GM19452 (cell line): ENCODE measurements at regions not wholly inside any gene's neighbourhood (a gene's known extent, or its start where the extent isn't known, plus 50 kb on each side); places are given as distances from the start of the nearest gene placed in this dataset.

Experiments
- ATAC-seq: cut with Tn5 transposase; IDR thresholded peaks from one replicate; pipeline ENCODE4 v1.9.1; 2021; ENCODE audit not compliant: unreplicated experiment

DNA sequence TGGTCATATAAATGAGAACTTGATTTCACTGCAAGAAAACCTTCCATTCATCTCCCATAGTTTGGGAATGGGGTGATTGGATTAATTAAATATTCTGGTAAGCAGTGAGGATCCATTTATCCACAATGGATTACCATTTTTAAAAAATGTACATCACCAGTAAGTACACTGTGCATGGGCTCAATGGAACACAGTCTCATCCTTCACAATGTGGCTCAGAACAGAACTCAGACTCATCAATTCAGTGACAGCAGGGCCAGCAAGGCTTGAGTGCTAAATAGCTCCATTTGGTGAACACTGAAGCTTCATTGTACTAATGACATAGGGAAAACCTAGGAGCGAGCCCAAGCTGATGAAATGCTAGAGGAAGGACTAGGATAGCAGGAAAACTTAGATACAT lies 223.8 kb downstream of the CMPK2 start:
- ATAC-seq, result no peak

DNA sequence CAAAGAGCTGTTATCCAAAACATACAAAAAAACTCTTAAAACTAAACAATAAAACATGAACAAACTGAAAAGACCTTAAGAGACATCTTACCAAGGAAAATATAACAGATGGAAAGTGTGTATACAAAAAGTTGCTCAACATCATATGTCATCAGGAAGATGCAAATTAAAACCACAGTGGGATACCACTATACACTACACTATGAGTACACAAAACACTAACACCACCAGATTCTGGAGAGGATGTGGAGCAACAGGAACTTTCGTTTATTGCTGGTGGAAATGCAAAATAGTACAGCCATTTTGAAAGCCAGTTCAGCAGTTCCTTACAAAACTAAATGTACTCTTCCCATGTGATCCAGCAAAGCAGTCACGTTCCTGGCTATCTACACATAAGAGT lies 221.4 kb downstream of the CMPK2 start:
- no peak for ATAC-seq

DNA sequence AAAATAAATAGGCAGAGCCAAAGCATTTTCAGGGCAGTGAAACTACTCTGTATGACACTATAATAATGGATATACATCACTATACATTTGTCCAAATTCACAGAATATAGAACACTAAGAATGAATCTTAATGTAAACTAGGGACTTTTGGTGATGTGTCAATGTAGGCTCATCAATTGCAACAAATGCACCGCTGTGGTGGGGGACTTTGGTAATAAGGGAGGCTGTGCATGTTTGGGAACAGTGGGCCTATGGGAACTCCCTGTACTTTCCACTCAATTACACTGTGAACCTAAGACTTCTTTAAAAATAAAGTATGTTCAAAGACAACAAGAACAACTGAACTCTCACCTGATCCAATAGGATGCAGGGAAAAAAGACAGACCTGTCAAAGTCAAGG lies 220.7 kb downstream of the CMPK2 start:
- no peak for ATAC-seq

DNA sequence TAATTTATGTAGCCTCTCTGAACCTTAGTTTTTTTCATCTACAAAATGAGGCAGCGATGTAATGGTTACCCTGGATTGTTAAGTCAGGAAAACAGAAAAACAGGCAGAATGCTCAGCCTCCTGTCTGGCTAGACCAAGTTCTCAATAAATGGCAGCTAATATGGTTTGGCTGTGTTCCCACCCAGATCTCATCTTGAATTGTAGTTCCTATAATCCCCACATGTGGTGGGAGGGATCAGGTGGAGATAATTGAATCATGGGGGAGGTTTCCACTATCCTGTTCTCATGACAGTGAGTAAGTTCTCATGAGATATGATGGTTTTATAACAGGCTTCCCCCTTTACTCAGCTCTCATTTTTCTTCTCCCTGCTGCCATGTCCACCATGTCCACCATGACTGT lies 220.0 kb downstream of the CMPK2 start:
- ATAC-seq, result no peak

DNA sequence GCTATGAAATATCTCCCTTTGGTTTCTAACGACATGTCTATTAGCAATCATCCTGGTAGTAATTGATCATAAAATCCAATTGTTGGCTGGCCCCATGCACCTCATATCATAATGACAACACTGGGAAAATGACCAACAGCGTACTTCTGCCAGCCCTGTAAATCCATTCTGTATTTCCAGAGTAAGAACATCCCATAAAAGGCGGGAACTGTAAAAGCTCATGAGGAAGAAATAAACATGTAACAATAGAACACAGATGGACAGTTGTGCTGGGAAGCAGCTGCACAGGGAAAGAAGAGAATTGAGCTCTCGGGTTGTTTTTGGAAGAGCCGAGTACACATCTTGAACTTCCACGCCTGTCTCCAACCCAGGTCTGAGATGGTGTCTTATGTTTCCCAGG lies 218.7 kb downstream of the CMPK2 start:
- no peak for ATAC-seq

DNA sequence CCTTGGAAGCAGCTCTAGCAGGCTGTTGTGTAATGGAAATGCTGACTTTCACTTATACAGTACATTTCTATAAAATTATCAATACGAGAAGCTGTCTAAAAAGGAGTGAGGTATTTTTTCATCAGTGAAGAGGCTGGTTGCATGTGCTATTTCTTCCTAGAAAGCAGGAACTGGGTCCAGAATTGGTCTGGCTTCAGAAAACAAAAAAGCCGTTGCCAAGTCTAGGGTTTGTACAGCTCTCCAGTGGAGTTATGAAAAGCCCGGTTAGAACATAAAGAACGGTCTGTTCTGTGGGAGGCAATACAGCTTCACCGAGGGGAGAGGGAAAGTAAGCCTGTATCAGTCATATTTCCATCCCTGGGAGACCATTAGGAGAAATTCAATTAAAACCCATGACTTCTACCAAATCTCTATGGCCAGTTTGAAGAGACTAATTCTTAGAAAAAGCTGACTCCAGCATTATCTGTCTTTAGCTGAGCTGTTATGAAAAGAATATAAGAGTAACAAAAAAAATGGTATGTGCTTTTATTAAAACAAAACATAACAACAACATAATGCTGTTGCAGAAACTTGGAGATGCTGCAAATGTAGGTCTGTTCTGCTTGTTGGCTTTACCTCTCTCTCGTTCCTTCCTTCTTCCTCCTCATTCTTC lies 217.0 kb downstream of the CMPK2 start:
- no peak for ATAC-seq

GRCh38 chr2:6650311-6650710 lies 215.4 kb downstream of the CMPK2 start:
- ATAC-seq, result no peak

DNA sequence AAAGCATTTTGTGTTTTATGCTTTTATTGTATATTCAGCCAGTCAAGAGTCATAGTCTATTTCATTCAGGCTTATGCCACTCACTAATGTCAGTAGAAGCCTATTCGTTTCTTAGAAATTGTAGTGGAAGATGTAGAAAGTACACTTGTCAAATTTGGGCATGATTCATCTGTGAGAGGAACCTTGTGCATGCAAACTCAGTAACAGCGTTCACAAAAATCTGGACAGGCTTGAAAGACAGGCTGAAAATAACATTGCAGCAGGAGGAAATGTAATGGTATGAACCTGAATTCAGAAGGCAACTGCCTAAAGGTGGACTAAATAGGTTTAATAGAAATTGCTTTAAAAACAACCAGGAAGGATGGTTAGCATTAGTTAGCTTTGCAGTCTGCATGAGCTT lies 213.5 kb downstream of the CMPK2 start:
- no peak for ATAC-seq

DNA sequence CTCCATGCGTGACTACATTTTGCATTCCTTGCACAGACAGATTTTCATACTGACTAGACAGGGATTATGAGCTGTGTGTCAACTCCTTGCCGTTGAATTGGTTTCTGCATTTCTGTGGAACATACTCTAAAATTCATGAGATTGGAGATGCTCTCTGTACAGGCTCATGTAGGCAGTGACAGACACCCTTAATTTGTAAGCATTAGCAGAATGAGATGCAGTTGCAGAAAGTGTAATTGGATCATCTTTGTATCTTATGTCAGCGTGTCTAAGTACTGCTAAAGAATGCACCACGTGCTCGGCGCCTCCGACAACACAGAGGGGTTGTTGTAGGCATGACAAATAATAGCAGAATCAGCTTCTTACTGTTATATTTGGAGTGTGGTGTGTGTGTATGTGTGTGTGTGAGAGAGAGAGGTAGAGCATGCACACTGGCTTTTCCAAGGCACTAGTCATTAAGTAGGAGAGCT lies 212.4 kb downstream of the CMPK2 start:
- no peak for ATAC-seq

DNA sequence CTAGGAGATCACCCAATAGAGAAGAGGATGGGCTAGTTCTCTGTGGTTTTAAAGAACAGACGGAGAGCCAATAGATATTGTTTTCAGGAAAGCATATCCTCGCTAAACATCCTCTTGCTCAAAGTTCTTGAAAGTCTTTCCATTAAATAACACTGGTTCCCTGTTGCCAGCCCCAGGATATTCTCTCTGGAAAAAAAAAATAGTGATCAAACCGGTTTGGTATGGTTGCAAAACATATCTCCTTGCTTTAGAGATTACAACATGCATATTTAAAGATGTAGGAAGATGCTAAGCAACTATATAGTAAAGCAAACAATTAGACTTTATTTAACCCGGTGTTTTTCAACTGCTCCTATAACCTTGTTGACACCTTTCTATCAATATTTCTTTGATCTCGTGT lies 211.4 kb downstream of the CMPK2 start:
- no peak for ATAC-seq

DNA sequence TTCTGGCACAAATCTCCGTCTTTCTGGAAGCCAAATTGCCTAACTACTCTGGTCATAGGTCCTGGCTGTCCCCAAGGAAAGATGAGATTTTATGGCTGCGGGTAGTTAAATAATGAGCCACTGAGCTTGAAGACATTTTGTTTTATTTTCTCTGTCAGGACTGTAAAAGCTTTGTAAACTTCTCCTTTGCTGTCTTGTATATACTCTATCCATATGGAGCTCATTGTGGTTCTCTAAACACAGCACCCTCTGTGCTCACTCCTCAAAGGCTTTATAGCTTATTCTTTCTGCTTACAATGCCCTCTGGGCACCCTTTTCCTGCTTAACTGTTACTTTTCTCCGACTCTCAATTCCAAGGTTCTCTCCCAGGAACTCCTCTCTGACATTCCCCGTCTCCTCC lies 209.1 kb downstream of the CMPK2 start:
- no peak for ATAC-seq

DNA sequence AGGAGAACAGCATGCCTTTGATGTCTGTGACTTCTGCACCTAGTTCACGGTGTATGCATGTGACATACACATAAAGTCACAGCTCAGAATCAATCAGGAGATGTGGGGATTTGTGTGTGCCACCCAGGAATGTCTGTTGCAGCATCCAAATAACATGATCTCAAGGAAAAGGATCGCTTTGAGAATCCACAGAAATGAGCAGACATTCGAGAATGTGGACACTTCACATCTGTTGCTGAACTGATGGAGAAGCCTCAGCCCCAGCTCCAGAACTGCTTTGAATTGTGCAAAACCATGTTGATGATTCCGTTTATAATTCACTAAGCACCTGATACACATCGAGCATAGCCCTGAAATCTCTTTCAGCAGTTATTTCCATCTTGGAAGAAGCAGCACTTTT lies 208.6 kb downstream of the CMPK2 start:
- no peak for ATAC-seq

DNA sequence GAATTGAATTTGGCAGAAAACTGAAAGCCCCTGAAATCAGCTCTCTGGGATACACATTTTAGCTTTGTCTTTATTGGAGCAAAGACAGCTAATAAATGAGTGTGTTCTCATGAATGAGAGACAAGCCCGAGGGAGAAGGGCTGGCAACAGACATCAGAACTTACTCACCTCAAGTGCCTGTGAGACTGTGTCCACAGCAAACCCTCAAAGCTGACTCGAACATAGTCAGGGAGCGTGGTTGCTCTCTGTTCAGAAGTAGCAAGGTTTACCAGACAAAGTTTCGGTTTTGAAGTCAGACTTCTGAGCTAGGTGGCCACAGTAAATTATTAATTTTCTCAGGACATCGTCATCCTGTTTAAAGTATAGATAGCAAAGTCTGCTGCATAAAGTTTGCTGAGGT lies 207.9 kb downstream of the CMPK2 start:
- peak; percentile 97 for ATAC-seq

DNA sequence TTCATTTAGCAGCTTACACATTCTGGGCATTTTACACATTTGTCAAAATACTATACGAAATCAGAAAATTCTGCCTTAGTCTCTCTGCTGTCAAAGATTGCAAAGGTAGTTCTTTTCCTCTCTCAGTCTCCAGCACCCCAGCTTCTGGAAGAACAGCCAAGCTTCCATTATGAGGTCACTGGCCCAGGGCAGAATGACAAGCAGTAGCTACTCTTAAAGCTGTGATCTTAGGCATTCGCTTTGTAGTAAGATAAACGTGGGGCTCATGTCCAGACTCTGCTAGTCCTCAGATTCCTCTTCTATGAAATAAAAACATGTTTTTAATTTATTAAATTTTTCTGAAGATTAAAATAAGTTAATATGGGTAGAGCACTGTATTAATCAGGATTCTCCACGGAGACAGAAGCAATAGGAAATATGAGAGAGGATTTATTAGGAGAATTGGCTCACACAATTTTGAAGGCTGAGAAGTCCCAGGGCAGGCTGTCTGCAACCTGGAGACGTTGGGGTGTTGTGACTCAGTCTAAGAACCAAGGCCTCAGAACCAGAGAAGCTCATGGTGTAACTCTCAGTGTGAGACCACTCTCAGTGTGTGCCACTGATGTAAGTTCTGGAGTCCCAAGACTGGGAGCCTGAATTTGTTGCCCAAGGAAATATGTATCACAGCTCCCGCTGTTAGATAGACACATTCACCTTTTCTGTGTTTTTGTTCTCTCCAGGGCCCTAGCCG lies 201.2 kb downstream of the CMPK2 start:
- ATAC-seq, result no peak

DNA sequence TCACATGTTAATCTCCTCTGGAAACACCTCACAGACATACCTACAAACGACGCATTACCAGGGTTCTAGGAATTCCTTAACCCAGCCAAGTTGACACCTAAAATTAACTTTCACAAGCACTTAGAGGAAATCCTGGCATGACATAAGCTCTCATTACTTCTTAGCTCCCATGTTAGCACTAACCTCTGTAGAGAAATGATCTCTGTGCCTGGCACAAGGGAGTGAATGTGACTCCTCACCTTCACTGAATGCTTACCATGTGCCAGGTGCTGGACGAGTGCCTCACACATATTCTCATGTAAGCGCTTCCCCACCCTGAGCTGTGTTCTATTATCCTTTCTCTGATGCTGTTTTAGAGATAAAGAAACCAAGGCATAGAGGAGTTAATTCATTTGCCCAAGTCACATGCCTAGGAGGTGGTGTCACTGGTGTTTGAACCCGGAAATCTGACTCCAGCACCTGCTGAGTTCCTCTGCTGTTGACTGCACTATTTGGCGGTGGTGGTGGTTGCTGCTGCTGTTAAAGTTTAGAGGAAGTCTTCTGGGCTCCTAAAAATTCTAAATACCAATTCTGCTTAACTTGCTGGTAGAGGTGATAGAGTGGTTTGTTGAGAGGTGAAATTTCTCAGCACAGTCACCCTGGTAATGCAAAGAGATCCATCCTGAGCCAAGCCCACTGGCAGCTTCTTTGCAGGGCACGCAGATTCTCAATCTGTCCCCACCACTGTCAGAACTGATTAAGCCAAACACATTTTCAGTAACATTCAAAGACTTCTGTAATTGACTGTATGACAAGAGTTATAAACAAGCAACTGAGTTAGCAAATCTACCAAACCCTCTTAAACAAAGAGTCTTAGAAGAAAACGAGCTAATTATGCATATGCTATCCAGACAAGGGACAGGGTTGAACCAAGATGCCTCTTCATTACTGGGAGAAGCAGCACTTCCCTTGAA lies 200.3 kb downstream of the CMPK2 start:
- no peak for ATAC-seq

- no peak for ATAC-seq
Measured at GRCh38 chr2:6667326-6667725, 198.4 kb downstream of the CMPK2 start.

GRCh38 chr2:6671913-6672312 lies 193.8 kb downstream of the CMPK2 start:
- no peak for ATAC-seq

DNA sequence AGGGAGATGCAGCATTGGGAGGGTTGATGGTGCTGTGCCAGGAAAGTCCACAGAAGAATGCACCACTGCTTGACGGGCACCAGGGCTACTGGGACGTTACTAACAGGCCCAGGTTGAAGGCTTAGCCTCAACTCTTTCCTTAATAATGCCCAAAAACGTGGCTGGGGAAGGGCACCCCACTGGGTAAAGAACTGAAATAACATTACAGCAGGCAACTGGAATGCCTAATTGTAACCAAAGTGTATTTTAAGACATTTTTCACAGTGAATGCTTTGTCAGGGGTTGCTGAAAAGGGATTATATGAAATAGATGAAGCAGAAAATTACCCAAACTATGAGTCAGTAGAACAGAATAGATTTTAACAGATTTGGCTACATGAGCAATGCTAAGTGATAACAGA lies 191.3 kb downstream of the CMPK2 start:
- ATAC-seq, result no peak

DNA sequence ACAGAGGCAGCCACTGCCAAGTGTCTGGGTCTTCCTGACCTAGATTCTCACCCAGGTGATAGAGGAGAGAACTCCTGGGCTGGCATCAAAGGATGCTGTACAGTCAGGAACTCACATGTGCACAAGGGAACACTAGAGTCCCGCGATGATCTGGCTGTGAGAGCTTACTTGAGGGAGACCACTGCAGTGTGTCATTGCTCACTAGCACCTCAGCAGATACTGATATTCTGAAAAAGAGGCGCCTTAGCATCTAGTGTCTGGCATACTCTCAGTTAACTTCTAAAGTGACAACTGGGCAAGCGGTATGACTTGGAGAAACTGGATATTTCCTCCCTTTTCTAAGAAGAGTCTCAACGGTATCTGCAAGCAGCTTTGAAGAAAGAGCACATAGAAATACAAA lies 189.9 kb downstream of the CMPK2 start:
- no peak for ATAC-seq

GRCh38 chr2:6676241-6676640 lies 189.5 kb downstream of the CMPK2 start:
- no peak for ATAC-seq

- ATAC-seq, result no peak
Measured at GRCh38 chr2:6676776-6677175, 188.9 kb downstream of the CMPK2 start.

DNA sequence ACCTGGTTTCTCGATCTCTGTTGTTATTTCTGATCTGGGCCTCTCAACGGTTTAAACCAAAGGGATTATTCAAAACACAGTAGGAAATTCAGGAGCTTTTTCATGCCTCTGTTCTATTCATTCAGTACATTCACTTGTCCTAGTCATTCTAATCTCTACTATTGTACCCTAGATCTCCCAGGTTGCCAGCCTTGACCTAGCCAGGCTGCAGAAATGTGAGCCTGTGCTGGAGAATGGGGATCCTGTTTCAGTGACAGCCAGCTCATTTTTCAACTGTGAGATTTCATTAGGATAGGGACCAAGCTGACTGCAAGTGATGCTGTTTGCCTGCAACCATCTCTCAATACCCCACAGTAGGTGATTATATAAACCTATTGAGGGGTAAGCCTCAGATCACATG lies 186.2 kb downstream of the CMPK2 start:
- ATAC-seq, result no peak
